ENCODE measurements at regions not wholly inside any gene's neighbourhood (a gene's known extent, or its start where the extent isn't known, plus 50 kb on each side); places are given as distances from the start of the nearest gene placed in this dataset.
"Not testable (repeated sequence)": the region's sequence is repeated elsewhere in the genome, so short reads cannot be mapped to it uniquely, and the experiment has no call there.

- DNase-seq: not testable (repeated sequence)
Measured at GRCh38 chr6:141460245-141460644, 672.5 kb upstream of the GJE1 start.

- DNase-seq: not testable (repeated sequence)
Measured at GRCh38 chr6:141457984-141458383, 674.7 kb upstream of the GJE1 start.

GRCh38 chr6:141452354-141452686, 680.4 kb upstream of the GJE1 start:
- no peak for DNase-seq

GRCh38 chr6:141451511-141452353, 681.0 kb upstream of the GJE1 start:
- DNase-seq: no peak

- DNase-seq: no peak
Measured at GRCh38 chr6:141451181-141451510, 681.6 kb upstream of the GJE1 start.

- DNase-seq: no peak
Measured at GRCh38 chr6:141445928-141446628, 686.6 kb upstream of the GJE1 start.

GRCh38 chr6:141443668-141444289, 688.9 kb upstream of the GJE1 start:
- DNase-seq: no peak

GRCh38 chr6:141443032-141443431, 689.7 kb upstream of the GJE1 start:
- DNase-seq: no peak

- no peak for DNase-seq
Measured at GRCh38 chr6:141439513-141439912, 693.2 kb upstream of the GJE1 start.

GRCh38 chr6:141437685-141438084, 695.0 kb upstream of the GJE1 start:
- DNase-seq: no peak

- DNase-seq: no peak
Measured at GRCh38 chr6:141437011-141437410, 695.7 kb upstream of the GJE1 start.

GRCh38 chr6:141426400-141426980, 706.2 kb upstream of the GJE1 start:
- DNase-seq: no peak

- no peak for DNase-seq
Measured at GRCh38 chr6:141421378-141421777, 711.3 kb upstream of the GJE1 start.

GRCh38 chr6:141418076-141418475, 714.6 kb upstream of the GJE1 start:
- no peak for DNase-seq

GRCh38 chr6:141415896-141416295, 716.8 kb upstream of the GJE1 start:
- DNase-seq: no peak

- DNase-seq: no peak
Measured at GRCh38 chr6:141413196-141413595, 719.5 kb upstream of the GJE1 start.

GRCh38 chr6:141406761-141407160, 726.0 kb upstream of the GJE1 start:
- DNase-seq: no peak

GRCh38 chr6:141403827-141404226, 728.9 kb upstream of the GJE1 start:
- DNase-seq: no peak

GRCh38 chr6:141403103-141403502, 729.6 kb upstream of the GJE1 start:
- no peak for DNase-seq

- no peak for DNase-seq
Measured at GRCh38 chr6:141402489-141402888, 730.2 kb upstream of the GJE1 start.

- peak in 5 of 56 donors; percentile 8 to 28 (median 27) for DNase-seq
Measured at GRCh38 chr6:141401851-141402250, 730.9 kb upstream of the GJE1 start.

- no peak for DNase-seq
Measured at GRCh38 chr6:141401168-141401567, 731.6 kb upstream of the GJE1 start.
